GM12865 (cell line): ENCODE measurements at regions not wholly inside any gene's neighbourhood (a gene's known extent, or its start where the extent isn't known, plus 50 kb on each side); places are given as distances from the start of the nearest gene placed in this dataset.

Source experiments
- DNase-seq: peaks from one replicate; pipeline ENCODE4 v3.0.0; 2010; ENCODE audit warnings: low read depth
- H3K4me3 ChIP-seq: 2 replicates; pipeline ENCODE4 v1.5.1; 2011; ENCODE audit warnings: mild to moderate bottlenecking, low read depth, low read length, control low read depth
- CTCF ChIP-seq: IDR thresholded peaks from 2 replicates; pipeline ENCODE4 v1.5.1; 2011; ENCODE audit warnings: low read length, control low read depth, low read depth, inconsistent platforms; ENCODE audit not compliant: insufficient read depth; ENCODE audit errors: missing control alignments

- no peak overlapping the region for H3K4me3 ChIP-seq
- DNase-seq: no peak
- no peak for TF ChIP-seq CTCF
These were observed 360.1 kb downstream of the TNS3 start for GRCh38 chr7:47221826-47222225.

GRCh38 chr7:47218378-47219176, 363.3 kb downstream of the TNS3 start:
- no peak overlapping the region for H3K4me3 ChIP-seq
- TF ChIP-seq CTCF: no peak
- no peak for DNase-seq

GRCh38 chr7:47217570-47218360, 364.1 kb downstream of the TNS3 start:
- no peak for DNase-seq
- H3K4me3 ChIP-seq: no peak overlapping the region
- no peak for TF ChIP-seq CTCF

- no peak for DNase-seq
- TF ChIP-seq CTCF: no peak
- H3K4me3 ChIP-seq: no peak overlapping the region
These were observed 364.8 kb downstream of the TNS3 start for GRCh38 chr7:47217086-47217485.

GRCh38 chr7:47216439-47216838, 365.5 kb downstream of the TNS3 start:
- no peak for DNase-seq
- H3K4me3 ChIP-seq: no peak overlapping the region
- TF ChIP-seq CTCF: no peak

GRCh38 chr7:47215640-47216039, 366.3 kb downstream of the TNS3 start:
- no peak for DNase-seq
- no peak overlapping the region for H3K4me3 ChIP-seq
- no peak for TF ChIP-seq CTCF
